ENCODE measurements at regions not wholly inside any gene's neighbourhood (a gene's known extent, or its start where the extent isn't known, plus 50 kb on each side); places are given as distances from the start of the nearest gene placed in this dataset.

DNA sequence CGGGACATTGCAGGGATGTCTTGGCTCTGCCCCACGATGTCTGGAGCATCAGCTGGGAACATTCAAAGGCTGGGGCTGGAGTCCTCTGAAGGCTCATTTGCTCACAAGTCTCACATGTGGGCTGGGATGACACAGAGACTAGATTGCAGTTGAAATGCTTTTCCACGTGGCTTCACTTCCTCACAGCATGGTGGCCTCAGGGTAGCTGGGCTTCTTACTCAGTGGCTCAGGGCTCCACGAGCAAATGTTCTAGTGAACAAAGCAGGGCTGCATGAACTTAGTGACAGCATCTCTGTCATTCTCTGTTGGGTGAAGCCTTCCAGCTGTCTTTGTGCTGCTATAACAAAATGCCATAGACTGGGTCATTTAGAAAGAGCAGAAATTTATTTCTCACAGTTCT is 247.0 kb upstream of the POU3F1 start:
- no peak for TF ChIP-seq POLR2AphosphoS5 (IDR thresholded peaks at IDR 0.05)
- TF ChIP-seq, protein P1, sequence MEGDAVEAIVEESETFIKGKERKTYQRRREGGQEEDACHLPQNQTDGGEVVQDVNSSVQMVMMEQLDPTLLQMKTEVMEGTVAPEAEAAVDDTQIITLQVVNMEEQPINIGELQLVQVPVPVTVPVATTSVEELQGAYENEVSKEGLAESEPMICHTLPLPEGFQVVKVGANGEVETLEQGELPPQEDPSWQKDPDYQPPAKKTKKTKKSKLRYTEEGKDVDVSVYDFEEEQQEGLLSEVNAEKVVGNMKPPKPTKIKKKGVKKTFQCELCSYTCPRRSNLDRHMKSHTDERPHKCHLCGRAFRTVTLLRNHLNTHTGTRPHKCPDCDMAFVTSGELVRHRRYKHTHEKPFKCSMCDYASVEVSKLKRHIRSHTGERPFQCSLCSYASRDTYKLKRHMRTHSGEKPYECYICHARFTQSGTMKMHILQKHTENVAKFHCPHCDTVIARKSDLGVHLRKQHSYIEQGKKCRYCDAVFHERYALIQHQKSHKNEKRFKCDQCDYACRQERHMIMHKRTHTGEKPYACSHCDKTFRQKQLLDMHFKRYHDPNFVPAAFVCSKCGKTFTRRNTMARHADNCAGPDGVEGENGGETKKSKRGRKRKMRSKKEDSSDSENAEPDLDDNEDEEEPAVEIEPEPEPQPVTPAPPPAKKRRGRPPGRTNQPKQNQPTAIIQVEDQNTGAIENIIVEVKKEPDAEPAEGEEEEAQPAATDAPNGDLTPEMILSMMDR (IDR thresholded peaks at IDR 0.05 in 8 of 11, conservative IDR thresholded peaks at IDR 0.05 in 3 of 11), result no peak

Data from spleen (tissue), 7 donors.